Stomach (tissue), 8 donors: ENCODE measurements at regions not wholly inside any gene's neighbourhood (a gene's known extent, or its start where the extent isn't known, plus 50 kb on each side); places are given as distances from the start of the nearest gene placed in this dataset.

Source experiments
- DNase-seq, 2 donors: peaks; one replicate each; pipeline versions ENCODE4 v3.0.0 to v3.0.0-alpha.2; 2013 to 2019
- H3K27ac ChIP-seq, 5 donors: fragments of 200-600 bp in 4 of 5; sonication (generic) in 4 of 5; one replicate each; pipeline ENCODE4 v1.5.1; 2013 to 2019; ENCODE audit warnings: mild to moderate bottlenecking in 1 of 5, moderate library complexity in 1 of 5
- H3K27me3 ChIP-seq, 3 donors: fragments of 200-600 bp; sonication (generic); one replicate each; pipeline ENCODE4 v1.5.1; 2017 to 2019; ENCODE audit warnings: mixed run types in 1 of 3
- H3K36me3 ChIP-seq, 4 donors: fragments of 200-600 bp; sonication (generic); 1 replicate in 3 of 4; 2 replicates in 1 of 4; pipeline ENCODE4 v1.5.1; 2016 to 2019
- H3K4me1 ChIP-seq, 4 donors: fragments of 200-600 bp; sonication (generic); one replicate each; pipeline ENCODE4 v1.5.1; 2016 to 2019
- H3K4me3 ChIP-seq, 4 donors: fragments of 200-600 bp; sonication (generic) in 3 of 4; one replicate each; pipeline ENCODE4 v1.5.1; 2016 to 2019; ENCODE audit warnings: mild to moderate bottlenecking in 1 of 4
- H3K9me3 ChIP-seq, 4 donors: fragments of 200-600 bp; sonication (generic); one replicate each; pipeline ENCODE4 v1.5.1; 2016 to 2019
- CTCF ChIP-seq, 7 experiments: fragments of 450-650 bp in 4 of 7; fragments of 200-600 bp in 3 of 7; sonication (generic) in 3 of 7; IDR thresholded peaks; one replicate each; pipeline ENCODE4 v1.5.1; 2016 to 2019; ENCODE audit warnings: antibody characterized with exemption in 7 of 7, control low read depth in 2 of 7, mild to moderate bottlenecking in 1 of 7
- EP300 ChIP-seq: sonication (generic); formaldehyde crosslinking; IDR thresholded peaks from one replicate; pipeline ENCODE4 v1.6.1; 2017; ENCODE audit warnings: antibody characterized with exemption
- POLR2A ChIP-seq, 4 donors: fragments of 450-650 bp; IDR thresholded peaks; one replicate each; pipeline ENCODE4 v1.6.1; 2016; ENCODE audit warnings: antibody characterized with exemption in 4 of 4, control low read depth in 2 of 4, mild to moderate bottlenecking in 1 of 4, moderate library complexity in 1 of 4
- POLR2AphosphoS5 ChIP-seq, 3 donors: sonication (generic); formaldehyde crosslinking; IDR thresholded peaks; one replicate each; pipeline ENCODE4 v1.6.1; 2016; ENCODE audit warnings: antibody characterized with exemption in 3 of 3
- WGBS, 5 donors: extraction: QIAGEN DNeasy Blood & Tissue Kit in 3 of 5; methylation state at CpG; one replicate each; pipeline versions ENCODE4 v1.1.5 to v1.1.7; 2013 to 2018; 5-methylcytosine and 5-hydroxymethylcytosine counted together
- intact Hi-C: fragments of 100-400 bp; cut with DNase I; formaldehyde crosslinking; loops from one replicate; pipeline ENCODE4 v1.15.1; 2023; ENCODE audit warnings: low total_unique reads
- small RNA-seq, 4 donors: library from RNA; depleted of rRNA; stranded (forward); fragments of <200 nt; gene quantifications; one replicate each; pipeline ENCODE3, GENCODE V24; 2016
- donor health status: healthy with polysubstance abuse.
- donor health status: Bipolar disorder and iron deficiency.
- donor health status: healthy.

GRCh38 chr19:53696951-53697350 lies 65.2 kb downstream of the DPRX start:
- intact Hi-C loops = no loop called here
- Histone ChIP-seq H3K9me3 (peaks cover 0 to 50% (median 26%) of the 10 kb centered on the region in 4 donors), H3K27me3 (peaks cover 0 to 6% (median 0%) of the 10 kb centered on the region in 3 donors), H3K27ac (no peak overlapping the region), H3K36me3 (no peaks in the 10 kb centered on the region), H3K4me3 (no peak overlapping the region), H3K4me1 (no peaks in the 10 kb centered on the region)
- TF ChIP-seq POLR2A (IDR thresholded peaks at IDR 0.05) (no peak), EP300 (no peak), POLR2AphosphoS5 (IDR thresholded peaks at IDR 0.05) (no peak), CTCF (IDR thresholded peaks at IDR 0.05) (no peak)
- DNase-seq = no peak
- 77 to 87% (median 79%) methylated on average over 6 of the region's 6 CpGs for WGBS, 5 donors

- no peak for TF ChIP-seq EP300
- TF ChIP-seq POLR2AphosphoS5 (IDR thresholded peaks at IDR 0.05) = no peak
- TF ChIP-seq POLR2A (IDR thresholded peaks at IDR 0.05) = no peak
- H3K9me3 ChIP-seq = peaks cover 0 to 6% (median 0%) of the 10 kb centered on the region in 4 donors
- H3K4me3 ChIP-seq = no peak overlapping the region
- no peak overlapping the region for H3K27ac ChIP-seq
- no peaks in the 10 kb centered on the region for H3K4me1 ChIP-seq
- no peak for DNase-seq
- intact Hi-C loops = no loop called here
- no peaks in the 10 kb centered on the region for H3K27me3 ChIP-seq
- WGBS, 5 donors = 82 to 90% (median 87%) methylated on average over 6 of the region's 6 CpGs
- H3K36me3 ChIP-seq = no peaks in the 10 kb centered on the region
Measured at GRCh38 chr19:53703361-53703760, 71.6 kb downstream of the DPRX start.

- Histone ChIP-seq H3K9me3 (peaks cover 0 to 6% (median 0%) of the 10 kb centered on the region in 4 donors), H3K27ac (no peak overlapping the region), H3K4me3 (no peak overlapping the region), H3K4me1 (no peaks in the 10 kb centered on the region), H3K27me3 (no peaks in the 10 kb centered on the region), H3K36me3 (no peaks in the 10 kb centered on the region)
- TF ChIP-seq EP300 = no peak
- no peak for TF ChIP-seq CTCF (IDR thresholded peaks at IDR 0.05)
- TF ChIP-seq POLR2A (IDR thresholded peaks at IDR 0.05) = no peak
- no peak for TF ChIP-seq POLR2AphosphoS5 (IDR thresholded peaks at IDR 0.05)
- intact Hi-C loops = no loop called here
- WGBS, 5 donors = 80 to 86% (median 85%) methylated on average over 8 of the region's 8 CpGs
- no peak for DNase-seq
Measured at GRCh38 chr19:53704011-53704410, 72.2 kb downstream of the DPRX start.

- TF ChIP-seq POLR2A (IDR thresholded peaks at IDR 0.05) (no peak), POLR2AphosphoS5 (IDR thresholded peaks at IDR 0.05) (no peak), CTCF (IDR thresholded peaks at IDR 0.05) (no peak), EP300 (no peak)
- intact Hi-C loops = no loop called here
- Histone ChIP-seq H3K9me3 (peaks cover 0 to 7% (median 3%) of the 10 kb centered on the region in 4 donors), H3K27me3 (no peaks in the 10 kb centered on the region), H3K27ac (no peak overlapping the region), H3K4me1 (no peaks in the 10 kb centered on the region), H3K4me3 (no peak overlapping the region), H3K36me3 (no peaks in the 10 kb centered on the region)
- WGBS, 5 donors = 36 to 50% (median 39%) methylated on average over 4 of the region's 4 CpGs
- no peak for DNase-seq
Measured at GRCh38 chr19:53707278-53707677, 75.5 kb downstream of the DPRX start.

GRCh38 chr19:53730391-53730790 lies 93.7 kb downstream of the NLRP12 start:
- no peaks in the 10 kb centered on the region for H3K27me3 ChIP-seq
- 87 to 93% (median 90%) methylated on average over 8 of the region's 8 CpGs for WGBS, 5 donors
- no peaks in the 10 kb centered on the region for H3K9me3 ChIP-seq
- TF ChIP-seq EP300 (no peak), POLR2AphosphoS5 (IDR thresholded peaks at IDR 0.05) (no peak)
- no peak for DNase-seq
- no peaks in the 10 kb centered on the region for H3K4me1 ChIP-seq
- no peak overlapping the region for H3K4me3 ChIP-seq
- H3K27ac ChIP-seq = no peak overlapping the region
- H3K36me3 ChIP-seq = no peaks in the 10 kb centered on the region
- intact Hi-C loops = no loop called here

Small RNA genes in the stretch of these regions (small RNA-seq; reads per million reads assigned to genes)
- gene MIR516B2 (0 reads per million in 4 donors), gene MIR517A (0 reads per million in 4 donors), gene MIR517B (0 reads per million in 4 donors), gene MIR518B (0 reads per million in 4 donors), gene MIR518E (0 reads per million in 4 donors), gene MIR518F (0 reads per million in 4 donors), gene MIR519D (0 reads per million in 4 donors), gene MIR520B (0 reads per million in 4 donors), gene MIR520C (0 reads per million in 4 donors), gene MIR520D (0 reads per million in 4 donors), gene MIR520G (0 reads per million in 4 donors), gene MIR521-2 (0 reads per million in 4 donors), gene MIR525 (0 reads per million in 4 donors), gene MIR526A1 (0 reads per million in 4 donors), gene MIR526A2 (0 reads per million in 4 donors), gene RNU6-803P (0 reads per million in 4 donors)
